ENCODE measurements at regions not wholly inside any gene's neighbourhood (a gene's known extent, or its start where the extent isn't known, plus 50 kb on each side); places are given as distances from the start of the nearest gene placed in this dataset.

DNA sequence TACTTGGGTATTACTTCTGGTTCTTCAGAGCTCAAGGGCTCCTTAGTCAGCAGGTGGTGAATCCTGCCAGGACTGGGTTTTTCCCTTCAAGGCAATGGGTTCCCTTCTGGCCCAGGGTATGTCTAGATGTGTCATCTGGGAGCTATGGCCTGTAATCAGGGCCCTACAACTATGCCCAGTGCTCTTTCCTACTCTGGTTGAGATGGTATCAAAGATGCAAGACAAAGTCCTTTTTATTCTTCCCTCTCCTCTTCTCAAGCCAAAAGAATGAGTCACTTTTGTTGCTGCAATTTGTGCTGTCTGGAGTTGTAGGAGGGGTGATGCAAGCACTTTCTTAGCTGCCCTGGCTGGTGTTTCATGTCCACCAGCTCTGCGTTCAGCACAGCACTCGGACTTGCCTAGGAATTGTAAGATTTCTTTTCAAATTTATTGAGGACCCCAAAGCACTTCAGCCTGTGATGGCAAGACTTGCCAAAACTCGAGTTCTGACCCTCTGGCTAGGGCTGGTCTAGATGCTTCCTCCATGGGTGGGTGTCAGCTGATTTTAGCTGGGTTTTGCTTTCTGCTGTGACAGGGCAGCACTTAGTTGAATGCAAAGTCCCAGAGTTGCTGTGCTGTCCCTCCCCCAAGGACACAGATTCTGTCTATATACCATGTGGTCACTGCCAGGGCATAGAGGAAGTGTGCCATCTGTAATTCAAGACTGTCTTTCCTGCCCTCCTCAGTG, 129.2 kb upstream of the CBLB start:
- no peaks in the 10 kb centered on the region for H3K27me3 ChIP-seq (ENCODE audit: insufficient read depth, low read length)
- peak overlapping the region; percentile 92 for H2AK5ac ChIP-seq (ENCODE audit: low read length)
- peaks cover 7 to 9% of the 10 kb centered on the region in 2 experiments for H3K4me1 ChIP-seq (ENCODE audit: control insufficient read depth in 1 of 2, insufficient read depth in 2 of 2, low read length in 2 of 2)
- H2BK5ac ChIP-seq (ENCODE audit: low read depth, low read length, poor library complexity) = peak overlapping the region; percentile 95
- peak overlapping the region; percentile 40 for H4K12ac ChIP-seq (ENCODE audit: low read depth, low read length)
- H4K91ac ChIP-seq (ENCODE audit: low read depth, low read length) = peak overlapping the region; percentile 98
- no CpG with 5 or more reads among the region's 3 CpGs for WGBS (ENCODE audit: extremely low coverage, insufficient coverage, insufficient read length)
- DNase-seq = peak; percentile 92 to 95
- peak overlapping the region; percentile 90 for H3K4ac ChIP-seq (ENCODE audit: low read depth, low read length)
- peak overlapping the region; percentile 92 for H3K18ac ChIP-seq (ENCODE audit: low read length)
- H3K79me2 ChIP-seq (ENCODE audit: control insufficient read depth, insufficient read depth, low read length, poor library complexity) = peaks cover 5% of the 10 kb centered on the region
- peaks cover 16% of the 10 kb centered on the region for H3K79me1 ChIP-seq (ENCODE audit: low read length)
- H3K36me3 ChIP-seq (ENCODE audit: control insufficient read depth in 1 of 2, insufficient read depth in 2 of 2, low read length in 2 of 2) = no peaks in the 10 kb centered on the region
- peak overlapping the region; percentile 8 for H3K4me2 ChIP-seq (ENCODE audit: low read length)
- no peak overlapping the region for H3K23ac ChIP-seq (ENCODE audit: low read length)
- H3K14ac ChIP-seq (ENCODE audit: low read length) = peak overlapping the region; percentile 96
- H3K27ac ChIP-seq (ENCODE audit: low read depth, low read length) = peak overlapping the region; percentile 94
- peak overlapping the region; percentile 89 for H4K8ac ChIP-seq (ENCODE audit: low read depth, low read length)
- peak overlapping the region; percentile 99 for H2BK12ac ChIP-seq (ENCODE audit: low read length)
- no peak overlapping the region for H3K9ac ChIP-seq (ENCODE audit: low read length)
- H3K4me3 ChIP-seq (ENCODE audit: low read depth, low read length) = no peak overlapping the region
- H3K9me3 ChIP-seq (ENCODE audit: insufficient read depth, low read depth, low read length) = no peaks in the 10 kb centered on the region
- H2AFZ ChIP-seq (ENCODE audit: insufficient read depth, low read length, poor library complexity) = peak overlapping the region; percentile 35
- peak overlapping the region; percentile 96 for H2BK120ac ChIP-seq (ENCODE audit: insufficient read depth, low read length, poor library complexity)

GRCh38 chr3:105999856-106000255, 131.0 kb upstream of the CBLB start:
- no peak overlapping the region for H2BK5ac ChIP-seq (ENCODE audit: low read depth, low read length, poor library complexity)
- no peak overlapping the region for H2BK120ac ChIP-seq (ENCODE audit: insufficient read depth, low read length, poor library complexity)
- peaks cover 5% of the 10 kb centered on the region for H3K79me2 ChIP-seq (ENCODE audit: control insufficient read depth, insufficient read depth, low read length, poor library complexity)
- no peak overlapping the region for H3K9ac ChIP-seq (ENCODE audit: low read length)
- H2BK12ac ChIP-seq (ENCODE audit: low read length) = no peak overlapping the region
- H3K4ac ChIP-seq (ENCODE audit: low read depth, low read length) = no peak overlapping the region
- H2AK5ac ChIP-seq (ENCODE audit: low read length) = no peak overlapping the region
- H3K27ac ChIP-seq (ENCODE audit: low read depth, low read length) = no peak overlapping the region
- peaks cover 7 to 9% of the 10 kb centered on the region in 2 experiments for H3K4me1 ChIP-seq (ENCODE audit: control insufficient read depth in 1 of 2, insufficient read depth in 2 of 2, low read length in 2 of 2)
- H3K14ac ChIP-seq (ENCODE audit: low read length) = no peak overlapping the region
- no peak overlapping the region for H3K18ac ChIP-seq (ENCODE audit: low read length)
- H3K36me3 ChIP-seq (ENCODE audit: control insufficient read depth in 1 of 2, insufficient read depth in 2 of 2, low read length in 2 of 2) = no peaks in the 10 kb centered on the region
- no peaks in the 10 kb centered on the region for H3K27me3 ChIP-seq (ENCODE audit: insufficient read depth, low read length)
- H3K23ac ChIP-seq (ENCODE audit: low read length) = no peak overlapping the region
- H4K91ac ChIP-seq (ENCODE audit: low read depth, low read length) = no peak overlapping the region
- H4K8ac ChIP-seq (ENCODE audit: low read depth, low read length) = no peak overlapping the region
- no peaks in the 10 kb centered on the region for H3K9me3 ChIP-seq (ENCODE audit: insufficient read depth, low read depth, low read length)
- H4K12ac ChIP-seq (ENCODE audit: low read depth, low read length) = no peak overlapping the region
- no peak overlapping the region for H2AFZ ChIP-seq (ENCODE audit: insufficient read depth, low read length, poor library complexity)
- peaks cover 16% of the 10 kb centered on the region for H3K79me1 ChIP-seq (ENCODE audit: low read length)
- DNase-seq = no peak
- no peak overlapping the region for H3K4me3 ChIP-seq (ENCODE audit: low read depth, low read length)
- no peak overlapping the region for H3K4me2 ChIP-seq (ENCODE audit: low read length)

DNA sequence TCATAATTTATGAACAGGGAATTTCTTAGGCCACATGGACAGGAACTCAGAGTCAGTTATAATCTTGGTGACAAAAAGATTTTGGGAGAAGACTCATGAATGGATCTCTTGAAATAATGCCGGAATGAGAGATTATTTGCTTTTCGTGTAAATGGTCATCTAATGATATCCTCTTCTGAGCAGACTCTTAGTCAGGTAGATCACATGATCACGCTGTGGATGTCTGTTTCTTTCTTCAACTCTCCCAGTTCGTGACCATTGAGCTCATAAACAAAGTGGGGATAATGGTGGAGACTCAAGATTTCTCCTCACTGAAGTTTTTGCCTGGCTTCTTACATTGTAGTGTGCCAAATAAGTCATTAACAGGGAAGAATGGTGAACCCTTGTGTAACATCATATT, 133.1 kb upstream of the CBLB start:
- no peak overlapping the region for H3K4me2 ChIP-seq (ENCODE audit: low read length)
- H2AFZ ChIP-seq (ENCODE audit: insufficient read depth, low read length, poor library complexity) = no peak overlapping the region
- H3K14ac ChIP-seq (ENCODE audit: low read length) = no peak overlapping the region
- WGBS (ENCODE audit: extremely low coverage, insufficient coverage, insufficient read length) = no CpG with 5 or more reads among the region's 4 CpGs
- no peak overlapping the region for H4K12ac ChIP-seq (ENCODE audit: low read depth, low read length)
- H3K23ac ChIP-seq (ENCODE audit: low read length) = no peak overlapping the region
- H3K27ac ChIP-seq (ENCODE audit: low read depth, low read length) = no peak overlapping the region
- no peak overlapping the region for H3K4ac ChIP-seq (ENCODE audit: low read depth, low read length)
- H2BK5ac ChIP-seq (ENCODE audit: low read depth, low read length, poor library complexity) = no peak overlapping the region
- H2BK120ac ChIP-seq (ENCODE audit: insufficient read depth, low read length, poor library complexity) = no peak overlapping the region
- DNase-seq = no peak
- H3K4me3 ChIP-seq (ENCODE audit: low read depth, low read length) = no peak overlapping the region
- no peaks in the 10 kb centered on the region for H3K27me3 ChIP-seq (ENCODE audit: insufficient read depth, low read length)
- no peak overlapping the region for H3K9ac ChIP-seq (ENCODE audit: low read length)
- no peak overlapping the region for H2BK12ac ChIP-seq (ENCODE audit: low read length)
- peaks cover 5% of the 10 kb centered on the region for H3K79me2 ChIP-seq (ENCODE audit: control insufficient read depth, insufficient read depth, low read length, poor library complexity)
- H4K91ac ChIP-seq (ENCODE audit: low read depth, low read length) = no peak overlapping the region
- no peaks in the 10 kb centered on the region for H3K9me3 ChIP-seq (ENCODE audit: insufficient read depth, low read depth, low read length)
- no peaks in the 10 kb centered on the region for H3K36me3 ChIP-seq (ENCODE audit: control insufficient read depth in 1 of 2, insufficient read depth in 2 of 2, low read length in 2 of 2)
- peaks cover 9 to 11% of the 10 kb centered on the region in 2 experiments for H3K4me1 ChIP-seq (ENCODE audit: control insufficient read depth in 1 of 2, insufficient read depth in 2 of 2, low read length in 2 of 2)
- H3K18ac ChIP-seq (ENCODE audit: low read length) = no peak overlapping the region
- peaks cover 14% of the 10 kb centered on the region for H3K79me1 ChIP-seq (ENCODE audit: low read length)
- peak overlapping the region; percentile 38 for H4K8ac ChIP-seq (ENCODE audit: low read depth, low read length)
- H2AK5ac ChIP-seq (ENCODE audit: low read length) = no peak overlapping the region

DNA sequence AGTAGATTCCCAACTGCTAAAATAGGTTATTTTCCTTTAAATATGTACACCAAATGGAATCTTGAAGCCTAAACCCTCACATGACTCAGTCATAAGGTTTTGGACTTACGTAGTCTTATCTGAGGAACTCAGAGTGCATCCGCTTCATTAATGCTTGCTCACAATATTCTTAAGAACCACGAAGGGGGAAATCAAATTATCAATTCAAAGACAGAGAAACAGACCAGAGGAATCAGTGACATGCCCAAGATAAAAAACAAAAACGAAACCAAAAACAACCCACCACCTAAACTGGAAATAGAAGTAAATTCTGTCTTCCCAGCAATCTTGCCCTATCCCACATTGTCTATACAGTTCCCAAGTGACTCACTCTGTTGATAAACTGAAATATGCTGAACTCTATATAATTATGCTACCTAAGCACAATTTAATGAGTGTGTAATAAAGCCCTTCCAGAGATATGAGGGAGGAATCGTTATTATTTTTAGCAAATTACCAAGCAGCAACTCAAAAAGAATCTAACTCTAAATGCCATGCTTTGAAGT, 135.4 kb upstream of the CBLB start:
- H3K27me3 ChIP-seq (ENCODE audit: insufficient read depth, low read length) = no peaks in the 10 kb centered on the region
- H3K9me3 ChIP-seq (ENCODE audit: insufficient read depth, low read depth, low read length) = no peaks in the 10 kb centered on the region
- H4K8ac ChIP-seq (ENCODE audit: low read depth, low read length) = no peak overlapping the region
- no peak overlapping the region for H4K12ac ChIP-seq (ENCODE audit: low read depth, low read length)
- H3K36me3 ChIP-seq (ENCODE audit: control insufficient read depth in 1 of 2, insufficient read depth in 2 of 2, low read length in 2 of 2) = no peaks in the 10 kb centered on the region
- no peak overlapping the region for H2AK5ac ChIP-seq (ENCODE audit: low read length)
- H2BK120ac ChIP-seq (ENCODE audit: insufficient read depth, low read length, poor library complexity) = no peak overlapping the region
- H2BK5ac ChIP-seq (ENCODE audit: low read depth, low read length, poor library complexity) = no peak overlapping the region
- peaks cover 0 to 3% of the 10 kb centered on the region in 2 experiments for H3K4me1 ChIP-seq (ENCODE audit: control insufficient read depth in 1 of 2, insufficient read depth in 2 of 2, low read length in 2 of 2)
- H3K18ac ChIP-seq (ENCODE audit: low read length) = no peak overlapping the region
- no peak overlapping the region for H3K23ac ChIP-seq (ENCODE audit: low read length)
- H3K4me3 ChIP-seq (ENCODE audit: low read depth, low read length) = no peak overlapping the region
- no peak overlapping the region for H2AFZ ChIP-seq (ENCODE audit: insufficient read depth, low read length, poor library complexity)
- no peak overlapping the region for H3K9ac ChIP-seq (ENCODE audit: low read length)
- no peak overlapping the region for H3K4me2 ChIP-seq (ENCODE audit: low read length)
- peak in 1 of 2 donors; percentile 69 for DNase-seq
- no peaks in the 10 kb centered on the region for H3K79me2 ChIP-seq (ENCODE audit: control insufficient read depth, insufficient read depth, low read length, poor library complexity)
- no CpG with 5 or more reads among the region's 5 CpGs for WGBS (ENCODE audit: extremely low coverage, insufficient coverage, insufficient read length)
- no peak overlapping the region for H4K91ac ChIP-seq (ENCODE audit: low read depth, low read length)
- H3K27ac ChIP-seq (ENCODE audit: low read depth, low read length) = no peak overlapping the region
- H3K14ac ChIP-seq (ENCODE audit: low read length) = no peak overlapping the region
- H3K4ac ChIP-seq (ENCODE audit: low read depth, low read length) = no peak overlapping the region
- H2BK12ac ChIP-seq (ENCODE audit: low read length) = no peak overlapping the region
- H3K79me1 ChIP-seq (ENCODE audit: low read length) = no peaks in the 10 kb centered on the region

All from trophoblast cell (in vitro differentiated cells and primary cell).